RPMI7951 (cell line): ENCODE measurements at regions not wholly inside any gene's neighbourhood (a gene's known extent, or its start where the extent isn't known, plus 50 kb on each side); places are given as distances from the start of the nearest gene placed in this dataset.
"Not testable (repeated sequence)": the region's sequence is repeated elsewhere in the genome, so short reads cannot be mapped to it uniquely, and the experiment has no call there.

Source experiments
- DNase-seq: peaks from one replicate; pipeline ENCODE4 v3.0.0-alpha.2; 2012; ENCODE audit warnings: low read depth

GRCh38 chr22:27093422-27093821 is 436.0 kb downstream of the MIAT start:
- no peak for DNase-seq

DNA sequence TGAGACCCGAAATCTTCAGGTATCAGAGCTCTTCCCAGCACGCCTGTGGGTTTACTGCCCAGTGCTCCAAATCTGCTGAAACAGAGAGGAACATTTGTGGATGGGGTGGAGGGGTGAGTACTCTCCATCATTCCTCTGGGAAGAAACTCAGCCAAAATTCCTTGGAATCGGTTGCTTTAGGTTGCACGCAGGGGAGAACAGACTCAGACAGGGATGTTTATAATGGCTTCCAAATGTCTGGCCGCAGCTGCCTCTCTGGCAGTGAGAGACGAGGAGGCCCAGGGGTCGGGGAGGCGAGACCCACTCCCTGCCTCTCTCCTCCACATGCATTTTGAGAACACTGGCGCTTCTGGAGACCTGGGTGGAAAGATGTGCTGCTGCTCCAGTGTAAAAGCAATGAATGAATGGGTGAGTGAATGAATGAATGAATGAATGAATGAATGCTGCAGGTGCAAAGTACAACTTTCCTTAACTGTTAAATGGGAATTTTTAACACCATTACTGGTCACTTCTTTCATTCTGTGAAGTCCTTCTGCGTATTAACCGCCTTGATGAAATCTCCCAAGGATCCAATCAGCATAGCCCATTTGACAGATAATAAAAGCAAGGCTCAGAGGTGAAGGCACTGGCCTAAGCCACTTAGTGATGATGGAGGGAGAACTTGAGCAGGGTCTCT is 437.4 kb downstream of the MIAT start:
- DNase-seq, result peak; percentile 70

DNA sequence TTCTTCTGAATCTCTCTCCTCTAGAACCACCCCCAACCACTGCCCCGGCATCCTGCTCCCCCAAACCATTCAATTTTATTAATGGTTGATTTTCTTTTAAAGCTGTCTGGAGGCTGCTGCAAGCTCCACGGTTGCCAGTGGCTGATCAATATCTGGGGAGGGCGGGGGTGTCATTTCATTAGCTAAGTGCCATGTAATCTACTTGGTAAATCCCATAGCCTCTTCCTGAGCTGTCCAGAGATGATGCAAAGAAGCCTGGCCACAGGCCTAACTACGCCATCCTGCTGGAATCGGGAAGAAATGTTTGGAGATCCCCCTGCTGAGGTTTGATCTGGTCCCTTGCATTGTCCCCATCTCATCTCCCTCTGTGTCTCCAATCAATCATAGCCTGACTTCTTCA is 440.1 kb downstream of the MIAT start:
- no peak for DNase-seq

DNA sequence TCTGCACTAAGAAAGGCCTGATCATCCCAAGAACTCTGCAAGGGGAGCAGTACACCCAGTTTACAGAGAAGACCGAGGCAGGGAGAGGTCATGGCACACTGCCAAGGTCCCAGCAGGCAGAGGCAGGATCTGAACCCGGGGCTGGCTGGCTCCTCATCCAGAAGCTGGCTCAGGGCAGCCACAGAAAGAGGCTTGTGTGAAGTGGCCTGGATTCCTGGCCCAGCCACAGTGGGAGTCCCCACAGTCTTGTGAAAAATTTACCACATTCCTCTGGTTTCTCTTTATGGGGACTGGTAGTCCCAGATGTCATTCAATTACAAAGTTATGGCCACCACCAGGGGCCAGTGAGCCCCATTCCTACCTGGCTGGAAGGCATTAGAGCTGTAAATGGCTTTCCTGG is 440.5 kb downstream of the MIAT start:
- DNase-seq, result peak; percentile 68

- no peak for DNase-seq
Observed at GRCh38 chr22:27099946-27100722, 442.7 kb downstream of the MIAT start.

DNA sequence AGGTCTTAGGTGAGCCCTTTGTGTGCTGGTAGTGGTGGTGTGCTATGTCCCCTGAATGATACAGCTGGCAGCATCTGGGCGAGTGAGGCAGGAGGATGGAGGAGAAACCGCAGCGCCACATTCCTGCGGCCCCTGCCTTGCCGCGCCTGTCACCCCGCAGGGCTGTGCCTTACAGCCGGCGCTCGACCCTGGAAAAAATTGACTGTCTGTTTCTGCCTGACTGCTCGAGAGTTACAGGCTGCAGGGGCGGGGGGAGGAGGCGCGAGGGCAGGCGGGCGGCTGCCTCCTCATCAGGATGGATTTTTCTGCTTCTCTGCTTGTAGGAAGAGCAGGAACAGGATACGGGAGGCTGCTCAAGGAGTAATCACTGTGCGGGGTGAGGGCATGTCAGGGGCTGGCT is 443.4 kb downstream of the MIAT start:
- peak; percentile 95 for DNase-seq

- no peak for DNase-seq
Observed at GRCh38 chr22:27101288-27101687, 443.9 kb downstream of the MIAT start.

DNA sequence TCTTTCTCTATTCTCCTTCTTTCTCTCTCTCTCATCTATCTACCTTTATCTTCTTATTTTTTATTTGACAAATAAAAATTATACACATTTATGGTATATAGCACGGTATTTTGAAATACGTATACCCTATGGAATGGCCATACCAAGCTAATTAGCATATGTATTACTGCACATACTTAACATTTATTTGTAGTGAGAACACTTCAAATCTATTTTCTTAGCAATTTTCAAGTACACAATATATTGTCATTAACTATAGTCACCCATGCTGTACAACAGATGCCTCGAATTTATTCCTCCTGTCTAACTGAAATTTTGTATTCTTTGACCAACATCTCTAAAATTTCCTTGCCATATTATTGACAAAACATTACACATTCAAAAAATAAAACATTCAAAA is 447.1 kb downstream of the MIAT start:
- no peak for DNase-seq

GRCh38 chr22:27105142-27106025 is 448.0 kb downstream of the MIAT start:
- DNase-seq, result peak; percentile 92

GRCh38 chr22:27106985-27107384 is 449.6 kb downstream of the MIAT start:
- DNase-seq, result no peak

- no peak for DNase-seq
Observed at GRCh38 chr22:27107386-27107785, 450.0 kb downstream of the MIAT start.

- DNase-seq, result peak; percentile 98
Observed at GRCh38 chr22:27107824-27108223, 450.4 kb downstream of the MIAT start.

- DNase-seq, result peak; percentile 36
Observed at GRCh38 chr22:27108425-27109114, 451.2 kb downstream of the MIAT start.

DNA sequence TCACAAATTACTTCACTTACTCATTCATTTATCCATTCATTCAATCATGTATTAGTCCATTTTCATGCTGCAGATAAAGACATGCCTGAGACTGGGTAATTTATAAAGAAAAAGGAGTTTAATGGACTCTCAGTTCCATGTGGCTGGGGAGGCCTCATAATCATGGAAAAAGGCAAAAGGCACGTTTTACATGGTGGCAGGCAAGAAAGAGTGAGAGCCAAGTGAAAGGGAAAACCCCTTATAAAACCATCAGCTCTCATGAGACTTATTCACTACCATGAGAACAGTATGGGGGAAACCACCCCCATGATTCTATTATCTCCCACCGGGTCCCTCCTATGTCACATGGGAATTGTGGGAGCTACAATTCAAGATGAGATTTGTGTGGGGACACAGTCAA is 452.0 kb downstream of the MIAT start:
- DNase-seq, result not testable (repeated sequence)

DNA sequence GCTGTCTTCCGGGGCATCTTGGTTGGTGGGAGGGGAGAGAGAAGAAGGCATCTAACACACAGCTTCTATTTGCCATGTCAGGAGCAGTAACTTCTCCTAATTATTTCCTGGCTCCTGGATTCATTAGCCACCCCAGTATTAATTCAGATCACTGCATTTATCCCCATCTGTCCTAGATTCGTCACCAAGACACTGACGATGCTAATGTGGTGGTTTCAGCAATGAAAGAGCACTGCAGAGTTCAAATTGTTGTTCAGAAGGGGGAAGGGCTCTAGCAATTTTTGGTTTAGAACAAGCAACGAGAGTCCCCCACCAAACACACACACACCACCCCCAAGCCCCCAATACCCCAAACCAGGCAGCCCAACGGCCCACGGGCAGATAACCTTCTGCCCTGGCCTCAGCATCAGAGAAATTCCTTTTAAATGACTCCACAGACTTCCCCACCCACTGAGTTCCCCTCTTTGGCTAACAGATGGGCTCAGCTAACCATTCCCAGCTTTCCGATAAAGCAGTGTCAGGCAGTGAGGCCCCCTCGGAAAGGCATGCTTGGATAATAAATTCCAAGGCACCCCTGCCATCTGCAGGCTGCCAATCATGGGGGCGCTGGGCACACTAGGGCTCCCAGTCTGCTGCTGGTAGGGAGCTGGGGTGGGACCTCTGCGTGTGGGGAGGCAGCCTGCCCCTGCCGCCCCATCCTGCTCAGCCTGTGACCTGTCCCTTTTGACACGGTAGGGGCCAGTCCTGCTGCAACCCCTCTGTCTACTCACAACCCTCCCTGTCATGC is 453.5 kb downstream of the MIAT start:
- peak; percentile 96 for DNase-seq

DNA sequence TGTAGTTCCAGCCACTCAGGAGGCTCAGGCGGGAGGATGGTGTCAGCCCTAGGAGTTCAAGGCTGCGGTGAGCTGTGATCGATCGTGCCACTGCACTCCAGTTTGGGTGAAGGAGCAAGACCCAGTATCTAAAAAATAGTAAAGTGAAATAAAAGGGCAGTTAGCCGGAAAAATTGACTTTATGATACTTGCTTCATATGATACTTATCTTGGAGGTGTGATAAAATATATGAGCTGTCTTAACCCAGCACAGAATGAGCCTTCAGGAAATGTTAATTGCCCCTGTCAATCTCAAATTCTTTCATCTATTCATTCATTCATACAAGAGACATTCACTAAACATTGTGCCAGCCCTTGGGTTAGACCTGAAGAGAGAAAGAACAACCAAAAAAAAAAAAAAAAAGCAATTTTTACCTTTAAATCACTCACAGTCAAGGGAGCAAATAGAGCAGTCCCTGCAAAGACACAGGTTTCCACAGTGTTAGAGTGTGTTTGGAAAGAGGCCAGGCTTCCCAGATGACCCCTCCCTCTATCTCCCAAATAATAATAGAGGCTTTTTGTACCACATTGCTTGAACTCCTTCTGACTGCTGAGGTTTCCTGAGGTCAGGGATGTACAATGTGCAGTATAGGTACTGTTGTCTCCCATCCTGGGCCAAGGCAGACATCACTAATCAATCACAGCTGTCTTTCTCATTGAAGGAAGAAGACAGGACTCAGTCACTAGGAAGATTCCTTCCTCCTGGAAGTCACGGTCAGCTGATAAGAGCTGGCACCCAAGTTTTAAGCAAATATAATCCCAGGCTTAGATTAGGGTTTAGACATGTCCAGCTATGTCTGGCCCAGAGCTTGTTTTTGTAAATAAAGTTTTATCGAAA is 454.6 kb downstream of the MIAT start:
- DNase-seq, result peak; percentile 40

DNA sequence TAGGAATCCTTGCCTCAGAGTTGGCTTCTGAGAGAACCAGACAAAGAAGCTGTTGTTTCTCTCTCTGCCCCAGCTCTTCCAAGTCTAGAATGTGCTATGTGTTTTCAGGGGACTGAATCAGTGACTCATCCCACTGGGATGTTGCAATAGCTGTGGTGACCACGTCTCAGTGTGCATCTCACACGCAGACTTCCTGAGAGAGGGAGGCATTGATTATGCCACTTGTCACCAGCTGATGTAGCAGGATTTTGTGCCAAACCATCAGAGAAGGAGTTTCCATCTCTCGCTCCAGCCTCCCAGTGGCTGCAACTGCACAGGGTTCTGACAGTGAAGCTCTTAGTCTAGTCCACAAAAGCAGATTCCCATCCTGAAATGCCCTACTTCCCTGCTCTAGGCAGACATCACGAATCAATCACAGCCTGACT is 455.8 kb downstream of the MIAT start:
- DNase-seq, result peak; percentile 99

GRCh38 chr22:27113641-27114040 is 456.3 kb downstream of the MIAT start:
- no peak for DNase-seq

DNA sequence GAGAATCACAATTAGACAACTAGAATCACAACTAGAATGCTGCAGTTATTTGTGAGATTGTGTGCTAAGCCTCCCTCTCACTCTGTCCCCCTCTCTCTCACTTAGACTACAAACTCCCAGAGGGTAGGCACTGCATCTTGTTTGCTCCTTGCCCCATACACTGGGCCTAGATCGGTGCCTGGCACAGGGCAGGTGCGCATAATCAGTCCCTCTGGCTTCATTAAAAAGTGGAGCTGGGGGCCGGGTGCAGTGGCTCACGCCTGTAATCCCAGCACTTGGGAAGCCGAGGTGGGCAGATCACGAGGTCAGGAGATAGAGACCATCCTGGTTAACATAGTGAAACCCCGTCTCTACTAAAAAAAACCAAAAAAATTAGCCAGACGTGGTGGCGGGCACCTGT is 456.8 kb downstream of the MIAT start:
- DNase-seq, result no peak

DNA sequence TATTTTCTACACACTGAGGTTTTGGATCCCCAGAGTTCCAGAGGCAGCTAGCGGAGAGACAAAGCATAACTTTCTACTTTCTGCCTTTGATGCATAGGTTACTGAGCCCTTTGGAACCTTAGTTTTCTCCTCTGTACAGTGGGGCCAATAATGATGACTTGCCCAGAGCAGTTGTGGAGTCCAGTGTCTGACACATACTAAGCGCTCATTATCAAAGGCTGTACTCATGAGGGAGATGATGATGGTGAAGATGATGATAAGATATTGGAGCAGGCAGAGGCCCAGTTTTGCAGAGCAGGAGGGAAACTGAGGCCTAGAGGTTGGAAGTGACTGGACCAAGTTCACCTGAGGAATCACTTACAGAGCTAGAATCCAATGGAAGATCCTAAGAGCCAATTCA is 458.0 kb downstream of the MIAT start:
- no peak for DNase-seq
